ENCODE measurements at regions not wholly inside any gene's neighbourhood (a gene's known extent, or its start where the extent isn't known, plus 50 kb on each side); places are given as distances from the start of the nearest gene placed in this dataset.

- no peak overlapping the region for H3K4me3 Mint-ChIP-seq
- H3K9me3 ChIP-seq (ENCODE audit: control insufficient read depth in 1 of 2, low read length in 2 of 2), result no peaks in the 10 kb centered on the region
- ChIA-PET POLR2A (ENCODE audit: partially characterized antibody) (no interaction called here), CTCF (ENCODE audit: partially characterized antibody) (no interaction called here)
- peaks cover 0 to 2% (median 0%) of the 10 kb centered on the region in 8 donors for H3K9me3 Mint-ChIP-seq
- H3K4me1 ChIP-seq (ENCODE audit: insufficient read depth, low read length), result no peaks in the 10 kb centered on the region
- no peaks in the 10 kb centered on the region for H3K27me3 ChIP-seq (ENCODE audit: insufficient read depth, low read length)
- H3K4me3 ChIP-seq (ENCODE audit: low read length in 2 of 2), result no peak overlapping the region
- H3K27me3 Mint-ChIP-seq, result no peaks in the 10 kb centered on the region
- no peak overlapping the region for H3K27ac Mint-ChIP-seq
- no peaks in the 10 kb centered on the region for H3K36me3 Mint-ChIP-seq
- no peaks in the 10 kb centered on the region for H3K4me1 Mint-ChIP-seq
- DNase-seq, result no peak
- no peaks in the 10 kb centered on the region for H3K36me3 ChIP-seq (ENCODE audit: insufficient read depth, low read length)
- no peak overlapping the region for H3K27ac ChIP-seq (ENCODE audit: low read depth, low read length)
- intact Hi-C loops (cut with micrococcal nuclease), result no loop called here
These were observed 160.8 kb downstream of the NTMT2 start for GRCh38 chr1:170306513-170306910.

- peaks cover 0 to 2% (median 0%) of the 10 kb centered on the region in 8 donors for H3K9me3 Mint-ChIP-seq
These were observed 161.2 kb downstream of the NTMT2 start for GRCh38 chr1:170306948-170307347.

GRCh38 chr1:170307426-170307825 lies 161.7 kb downstream of the NTMT2 start:
- POLR2A ChIA-PET (ENCODE audit: partially characterized antibody), result no interaction called here
- Mint-ChIP-seq H3K36me3 (no peaks in the 10 kb centered on the region), H3K4me1 (no peaks in the 10 kb centered on the region), H3K9me3 (peaks cover 0 to 2% (median 0%) of the 10 kb centered on the region in 8 donors), H3K27ac (no peak overlapping the region), H3K4me3 (no peak overlapping the region), H3K27me3 (no peaks in the 10 kb centered on the region)
- intact Hi-C loops (cut with micrococcal nuclease), result no loop called here
- H3K36me3 ChIP-seq (ENCODE audit: insufficient read depth, low read length), result no peaks in the 10 kb centered on the region
- H3K9me3 ChIP-seq (ENCODE audit: control insufficient read depth in 1 of 2, low read length in 2 of 2), result no peaks in the 10 kb centered on the region
- no peaks in the 10 kb centered on the region for H3K27me3 ChIP-seq (ENCODE audit: insufficient read depth, low read length)
- H3K27ac ChIP-seq (ENCODE audit: low read depth, low read length), result no peak overlapping the region
- no peak for DNase-seq
- CTCF ChIA-PET (ENCODE audit: partially characterized antibody), result no interaction called here
- H3K4me3 ChIP-seq (ENCODE audit: low read length in 2 of 2), result no peak overlapping the region
- no peaks in the 10 kb centered on the region for H3K4me1 ChIP-seq (ENCODE audit: insufficient read depth, low read length)

More at GRCh38 chr1:170306948-170307347, 161.2 kb downstream of the NTMT2 start:
- Mint-ChIP-seq H3K4me3 (no peak overlapping the region), H3K4me1 (no peaks in the 10 kb centered on the region), H3K36me3 (no peaks in the 10 kb centered on the region), H3K27ac (no peak overlapping the region), H3K27me3 (no peaks in the 10 kb centered on the region)
- H3K36me3 ChIP-seq (ENCODE audit: insufficient read depth, low read length), result no peaks in the 10 kb centered on the region
- H3K27me3 ChIP-seq (ENCODE audit: insufficient read depth, low read length), result no peaks in the 10 kb centered on the region
- no peak overlapping the region for H3K27ac ChIP-seq (ENCODE audit: low read depth, low read length)
- no peaks in the 10 kb centered on the region for H3K4me1 ChIP-seq (ENCODE audit: insufficient read depth, low read length)
- no peaks in the 10 kb centered on the region for H3K9me3 ChIP-seq (ENCODE audit: control insufficient read depth in 1 of 2, low read length in 2 of 2)
- ChIA-PET POLR2A (ENCODE audit: partially characterized antibody) (no interaction called here), CTCF (ENCODE audit: partially characterized antibody) (no interaction called here)
- H3K4me3 ChIP-seq (ENCODE audit: low read length in 2 of 2), result no peak overlapping the region
- no peak for DNase-seq
- intact Hi-C loops (cut with micrococcal nuclease), result no loop called here

GRCh38 chr1:170309389-170310013 lies 163.7 kb downstream of the NTMT2 start:
- Histone ChIP-seq H3K4me3 (ENCODE audit: low read length in 2 of 2) (no peak overlapping the region), H3K9me3 (ENCODE audit: control insufficient read depth in 1 of 2, low read length in 2 of 2) (no peaks in the 10 kb centered on the region), H3K27ac (ENCODE audit: low read depth, low read length) (no peak overlapping the region), H3K4me1 (ENCODE audit: insufficient read depth, low read length) (no peaks in the 10 kb centered on the region), H3K36me3 (ENCODE audit: insufficient read depth, low read length) (no peaks in the 10 kb centered on the region), H3K27me3 (ENCODE audit: insufficient read depth, low read length) (no peaks in the 10 kb centered on the region)
- intact Hi-C loops (cut with micrococcal nuclease), result no loop called here
- peaks cover 2 to 6% of the 10 kb centered on the region in 2 donors for H3K27me3 Mint-ChIP-seq
- ChIA-PET CTCF (ENCODE audit: partially characterized antibody) (no interaction called here), POLR2A (ENCODE audit: partially characterized antibody) (no interaction called here)
- peaks cover 0 to 2% (median 0%) of the 10 kb centered on the region in 8 donors for H3K9me3 Mint-ChIP-seq
- H3K27ac Mint-ChIP-seq, result peak overlapping the region in 1 of 7 donors; percentile 38
- no peak for DNase-seq
- no peak overlapping the region for H3K4me3 Mint-ChIP-seq
- H3K36me3 Mint-ChIP-seq, result no peaks in the 10 kb centered on the region
- H3K4me1 Mint-ChIP-seq, result no peaks in the 10 kb centered on the region

GRCh38 chr1:170310014-170310405 lies 164.3 kb downstream of the NTMT2 start:
- peaks cover 0 to 2% (median 0%) of the 10 kb centered on the region in 8 donors for H3K9me3 Mint-ChIP-seq
- H3K27me3 Mint-ChIP-seq, result peaks cover 2 to 6% of the 10 kb centered on the region in 2 donors
- ChIA-PET CTCF (ENCODE audit: partially characterized antibody) (no interaction called here), POLR2A (ENCODE audit: partially characterized antibody) (no interaction called here)
- H3K27ac Mint-ChIP-seq, result no peak overlapping the region
- no peaks in the 10 kb centered on the region for H3K27me3 ChIP-seq (ENCODE audit: insufficient read depth, low read length)
- no peak for DNase-seq
- no peaks in the 10 kb centered on the region for H3K36me3 ChIP-seq (ENCODE audit: insufficient read depth, low read length)
- no peak overlapping the region for H3K4me3 ChIP-seq (ENCODE audit: low read length in 2 of 2)
- no peaks in the 10 kb centered on the region for H3K4me1 Mint-ChIP-seq
- no peaks in the 10 kb centered on the region for H3K36me3 Mint-ChIP-seq
- no peaks in the 10 kb centered on the region for H3K4me1 ChIP-seq (ENCODE audit: insufficient read depth, low read length)
- H3K4me3 Mint-ChIP-seq, result no peak overlapping the region
- intact Hi-C loops (cut with micrococcal nuclease), result no loop called here
- no peaks in the 10 kb centered on the region for H3K9me3 ChIP-seq (ENCODE audit: control insufficient read depth in 1 of 2, low read length in 2 of 2)
- no peak overlapping the region for H3K27ac ChIP-seq (ENCODE audit: low read depth, low read length)

GRCh38 chr1:170310951-170311350 lies 165.2 kb downstream of the NTMT2 start:
- ChIA-PET CTCF (ENCODE audit: partially characterized antibody) (no interaction called here), POLR2A (ENCODE audit: partially characterized antibody) (no interaction called here)
- intact Hi-C loops (cut with micrococcal nuclease), result no loop called here
- Histone ChIP-seq H3K4me3 (ENCODE audit: low read length in 2 of 2) (no peak overlapping the region), H3K27me3 (ENCODE audit: insufficient read depth, low read length) (no peaks in the 10 kb centered on the region), H3K36me3 (ENCODE audit: insufficient read depth, low read length) (no peaks in the 10 kb centered on the region), H3K4me1 (ENCODE audit: insufficient read depth, low read length) (no peaks in the 10 kb centered on the region), H3K9me3 (ENCODE audit: control insufficient read depth in 1 of 2, low read length in 2 of 2) (no peaks in the 10 kb centered on the region), H3K27ac (ENCODE audit: low read depth, low read length) (no peak overlapping the region)
- Mint-ChIP-seq H3K36me3 (no peaks in the 10 kb centered on the region), H3K9me3 (peaks cover 0 to 2% (median 0%) of the 10 kb centered on the region in 8 donors), H3K4me1 (no peaks in the 10 kb centered on the region), H3K27me3 (peaks cover 2 to 8% of the 10 kb centered on the region in 2 donors), H3K27ac (no peak overlapping the region), H3K4me3 (no peak overlapping the region)
- no peak for DNase-seq

GRCh38 chr1:170313306-170313705 lies 167.5 kb downstream of the NTMT2 start:
- Histone ChIP-seq H3K4me1 (ENCODE audit: insufficient read depth, low read length) (no peaks in the 10 kb centered on the region), H3K27ac (ENCODE audit: low read depth, low read length) (no peak overlapping the region), H3K27me3 (ENCODE audit: insufficient read depth, low read length) (no peaks in the 10 kb centered on the region), H3K36me3 (ENCODE audit: insufficient read depth, low read length) (no peaks in the 10 kb centered on the region), H3K9me3 (ENCODE audit: control insufficient read depth in 1 of 2, low read length in 2 of 2) (no peaks in the 10 kb centered on the region), H3K4me3 (ENCODE audit: low read length in 2 of 2) (no peak overlapping the region)
- ChIA-PET POLR2A (ENCODE audit: partially characterized antibody) (no interaction called here), CTCF (ENCODE audit: partially characterized antibody) (no interaction called here)
- DNase-seq, result no peak
- intact Hi-C loops (cut with micrococcal nuclease), result no loop called here
- Mint-ChIP-seq H3K27ac (no peak overlapping the region), H3K27me3 (peaks cover 4 to 10% of the 10 kb centered on the region in 2 donors), H3K4me3 (no peak overlapping the region), H3K9me3 (peaks cover 0 to 2% (median 0%) of the 10 kb centered on the region in 8 donors), H3K36me3 (no peaks in the 10 kb centered on the region), H3K4me1 (no peaks in the 10 kb centered on the region)

- Mint-ChIP-seq H3K27me3 (peaks cover 4 to 10% of the 10 kb centered on the region in 2 donors), H3K4me3 (no peak overlapping the region), H3K9me3 (peaks cover 0 to 2% (median 0%) of the 10 kb centered on the region in 8 donors), H3K27ac (no peak overlapping the region), H3K36me3 (no peaks in the 10 kb centered on the region), H3K4me1 (no peaks in the 10 kb centered on the region)
- no peaks in the 10 kb centered on the region for H3K27me3 ChIP-seq (ENCODE audit: insufficient read depth, low read length)
- H3K9me3 ChIP-seq (ENCODE audit: control insufficient read depth in 1 of 2, low read length in 2 of 2), result no peaks in the 10 kb centered on the region
- no peaks in the 10 kb centered on the region for H3K36me3 ChIP-seq (ENCODE audit: insufficient read depth, low read length)
- ChIA-PET POLR2A (ENCODE audit: partially characterized antibody) (no interaction called here), CTCF (ENCODE audit: partially characterized antibody) (no interaction called here)
- no peak overlapping the region for H3K27ac ChIP-seq (ENCODE audit: low read depth, low read length)
- no peak for DNase-seq
- no peak overlapping the region for H3K4me3 ChIP-seq (ENCODE audit: low read length in 2 of 2)
- no peaks in the 10 kb centered on the region for H3K4me1 ChIP-seq (ENCODE audit: insufficient read depth, low read length)
- intact Hi-C loops (cut with micrococcal nuclease), result no loop called here
These were observed 170.5 kb downstream of the NTMT2 start for GRCh38 chr1:170316270-170316669.
